ENCODE measurements at regions not wholly inside any gene's neighbourhood (a gene's known extent, or its start where the extent isn't known, plus 50 kb on each side); places are given as distances from the start of the nearest gene placed in this dataset.

GRCh38 chr5:67297802-67298532 is 101.4 kb upstream of the CD180 start:
- DNase-seq (ENCODE audit: low spot score) = no peak

GRCh38 chr5:67297376-67297775 is 100.8 kb upstream of the CD180 start:
- no peak for DNase-seq (ENCODE audit: low spot score)

GRCh38 chr5:67294266-67294938 is 97.8 kb upstream of the CD180 start:
- DNase-seq (ENCODE audit: low spot score) = no peak

- DNase-seq (ENCODE audit: low spot score) = no peak
Measured at GRCh38 chr5:67293226-67293625, 96.6 kb upstream of the CD180 start.

GRCh38 chr5:67292201-67292940 is 95.8 kb upstream of the CD180 start:
- DNase-seq (ENCODE audit: low spot score) = no peak

GRCh38 chr5:67291671-67292070 is 95.1 kb upstream of the CD180 start:
- DNase-seq (ENCODE audit: low spot score) = no peak

- no peak for DNase-seq (ENCODE audit: low spot score)
Measured at GRCh38 chr5:67291066-67291465, 94.5 kb upstream of the CD180 start.

- no peak for DNase-seq (ENCODE audit: low spot score)
Measured at GRCh38 chr5:67290655-67291054, 94.1 kb upstream of the CD180 start.

GRCh38 chr5:67289763-67290521 is 93.3 kb upstream of the CD180 start:
- DNase-seq (ENCODE audit: low spot score) = no peak

- DNase-seq (ENCODE audit: low spot score) = no peak
Measured at GRCh38 chr5:67287510-67288268, 91.1 kb upstream of the CD180 start.

GRCh38 chr5:67286006-67286405 is 89.4 kb upstream of the CD180 start:
- no peak for DNase-seq (ENCODE audit: low spot score)

- DNase-seq (ENCODE audit: low spot score) = no peak
Measured at GRCh38 chr5:67283988-67284487, 87.4 kb upstream of the CD180 start.

GRCh38 chr5:67283275-67283987 is 86.8 kb upstream of the CD180 start:
- DNase-seq (ENCODE audit: low spot score) = no peak

GRCh38 chr5:67281874-67282273 is 85.3 kb upstream of the CD180 start:
- DNase-seq (ENCODE audit: low spot score) = no peak

- no peak for DNase-seq (ENCODE audit: low spot score)
Measured at GRCh38 chr5:67273689-67274356, 77.2 kb upstream of the CD180 start.

GRCh38 chr5:67272453-67273130 is 76.0 kb upstream of the CD180 start:
- DNase-seq (ENCODE audit: low spot score) = no peak

- no peak for DNase-seq (ENCODE audit: low spot score)
Measured at GRCh38 chr5:67268231-67269021, 71.8 kb upstream of the CD180 start.

GRCh38 chr5:67267512-67268216 is 71.1 kb upstream of the CD180 start:
- DNase-seq (ENCODE audit: low spot score) = no peak

Measured in CD4-positive, alpha-beta T cell treated with Interleukin-6 at 100 ng/mL for 8 hours (primary cell).